ENCODE measurements at regions not wholly inside any gene's neighbourhood (a gene's known extent, or its start where the extent isn't known, plus 50 kb on each side); places are given as distances from the start of the nearest gene placed in this dataset.

DNA sequence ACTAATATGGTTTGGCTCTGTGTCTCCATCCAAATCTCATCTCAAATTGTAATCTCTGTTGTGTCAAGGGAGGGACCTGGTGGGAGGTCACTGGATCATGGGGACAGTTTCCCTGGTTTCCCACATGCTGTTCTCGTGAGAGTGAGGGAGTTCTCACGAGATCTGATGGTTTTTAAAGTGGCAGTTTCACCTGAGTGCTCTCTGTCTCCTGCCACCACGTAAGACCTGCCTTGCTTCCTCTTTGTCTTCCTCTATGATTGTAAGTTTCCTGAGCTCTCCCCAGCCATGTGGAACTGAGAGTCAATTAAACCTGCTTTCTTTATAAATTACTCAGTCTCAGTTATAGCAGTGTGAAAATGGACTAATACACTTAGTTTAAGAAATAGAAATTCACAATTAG is 228.9 kb downstream of the CD47 start (continued):
- peak; percentile 67 to 87; a peak in 3 of 4 replicates for TF ChIP-seq BHLHE40 (IDR thresholded peaks at IDR 0.05; ENCODE audit: borderline replicate concordance in 1 of 2, low read depth in 2 of 2, low read length in 1 of 2)
- TF ChIP-seq TARDBP (IDR thresholded peaks at IDR 0.05; ENCODE audit: borderline replicate concordance) = no peak
- TF ChIP-seq CEBPB (IDR thresholded peaks at IDR 0.05; ENCODE audit: borderline replicate concordance in 1 of 2, low read depth in 2 of 2, low read length in 2 of 2) = no peak

DNA sequence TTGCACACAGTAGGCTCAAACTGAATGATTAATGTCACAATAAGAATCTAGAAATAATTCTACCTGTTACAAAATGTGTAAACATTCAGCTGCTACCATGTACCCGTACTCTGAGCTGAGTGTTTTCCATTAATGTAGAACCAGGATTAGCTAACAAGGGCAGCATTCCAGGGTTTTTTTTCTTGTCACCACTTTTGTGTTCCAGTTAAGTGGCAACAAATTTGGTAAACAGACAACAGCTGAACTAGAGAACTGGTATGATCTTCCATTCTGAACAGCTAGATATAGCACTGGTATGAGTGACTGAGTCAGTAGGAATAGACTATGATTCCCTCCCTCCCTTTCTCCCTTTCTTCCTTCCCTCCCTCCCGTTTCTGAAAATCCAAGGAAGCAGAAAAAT is 229.4 kb downstream of the CD47 start:
- no peak overlapping the region for H3K4me2 ChIP-seq (ENCODE audit: control insufficient read depth, insufficient read depth)

More for the DNA sequence above, 229.4 kb downstream of the CD47 start:
- H3K9me3 ChIP-seq (replicated peaks; ENCODE audit: control insufficient read depth, insufficient read depth, low read length) = no peaks in the 10 kb centered on the region
- ChIA-PET RAD21 (ENCODE audit: unreplicated experiment) (interaction anchor here (0.5 to 1.8 kb wide), 3 partner anchors 11 to 220 kb away, joined by 3 to 4 read pairs (median 3); no protein-coding TSS in a partner anchor), SMC1A (ENCODE audit: uncharacterized antibody, unreplicated experiment) (interaction anchor here (1.2 to 1.4 kb wide), 2 partner anchors 9 to 51 kb away, joined by 6 to 7 read pairs; no protein-coding TSS in a partner anchor), CTCF (interaction anchor here (2.0 to 2.3 kb wide), 2 partner anchors 9 to 15 kb away, joined by 8 to 9 read pairs; no protein-coding TSS in a partner anchor), POLR2A (interaction anchor here (1.3 kb wide), 1 partner anchor 9 kb away, joined by 4 read pairs; no protein-coding TSS in a partner anchor)
- TF ChIP-seq EZH2 (IDR thresholded peaks at IDR 0.05; ENCODE audit: borderline replicate concordance, control insufficient read depth, low read depth, low read length) (no peak), RB1 (IDR thresholded peaks at IDR 0.05; ENCODE audit: borderline replicate concordance) (no peak), RELA (IDR thresholded peaks at IDR 0.05; ENCODE audit: borderline replicate concordance, partially characterized antibody) (no peak), ZNF24 (IDR thresholded peaks at IDR 0.05) (no peak), CBX3 (IDR thresholded peaks at IDR 0.05; ENCODE audit: borderline replicate concordance, low read depth) (no peak)
- H3K9ac ChIP-seq (ENCODE audit: control insufficient read depth, insufficient read depth, low read length) = no peak overlapping the region
- H3K27me3 ChIP-seq (replicated peaks in 1 of 2; ENCODE audit: control insufficient read depth in 2 of 2, insufficient read depth in 2 of 2, low read length in 1 of 2) = no peaks in the 10 kb centered on the region
- H3K4me3 ChIP-seq = no peak overlapping the region
- no peaks in the 10 kb centered on the region for H3K79me2 ChIP-seq (ENCODE audit: control insufficient read depth, insufficient read depth, low read length)
- 9% methylated on average over 2 of the region's 2 CpGs for WGBS (ENCODE audit: insufficient coverage, insufficient replicate concordance, low lambda C conversion rate, missing lambda C conversion rate)
- H3K4me1 ChIP-seq (ENCODE audit: control insufficient read depth, insufficient read depth, low read length) = no peaks in the 10 kb centered on the region
- no peak overlapping the region for H3K27ac ChIP-seq (ENCODE audit: control insufficient read depth, insufficient read depth)
- H3K36me3 ChIP-seq (ENCODE audit: control insufficient read depth in 2 of 2, insufficient read depth in 2 of 2, low read length in 1 of 2) = no peaks in the 10 kb centered on the region
- H4K20me1 ChIP-seq (ENCODE audit: control insufficient read depth, insufficient read depth) = no peaks in the 10 kb centered on the region
- in situ Hi-C loops (cut with MboI) = no loop called here
- FAIRE-seq (no peak), ATAC-seq (peak; percentile 10; the same call in 2 of the 3 replicates), DNase-seq (ENCODE audit: low read depth, low spot score) (no peak)
- intact Hi-C loops (cut with micrococcal nuclease; ENCODE audit: unreplicated experiment) = no loop called here
- no TSS peak for BruUV-seq (replicated peaks)
- no peak overlapping the region for H2AFZ ChIP-seq (ENCODE audit: control insufficient read depth, low read depth, low read length)

Measured in GM12878 (cell line).